ENCODE measurements at regions not wholly inside any gene's neighbourhood (a gene's known extent, or its start where the extent isn't known, plus 50 kb on each side); places are given as distances from the start of the nearest gene placed in this dataset.

DNA sequence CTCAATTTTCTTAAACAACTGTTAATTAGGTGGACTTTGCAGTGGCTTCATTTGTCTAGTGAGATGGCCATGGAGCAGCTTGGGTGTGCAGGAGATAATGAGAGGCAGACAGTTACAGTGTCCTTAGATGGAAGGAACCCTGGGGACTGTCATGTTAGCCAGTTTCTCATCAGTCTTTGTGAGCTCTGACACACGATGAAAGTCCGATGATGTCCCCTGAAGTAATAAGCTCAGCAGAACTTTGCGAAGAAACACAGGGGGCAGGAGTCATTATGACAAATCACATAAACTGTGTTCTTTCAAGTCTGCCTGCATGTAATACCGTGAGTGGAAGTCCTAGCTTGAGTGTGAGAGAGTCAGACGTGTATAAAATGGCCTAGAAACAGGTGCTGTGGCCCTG, 201.8 kb downstream of the DRD1 start:
- H3K9me3 ChIP-seq, result no peaks in the 10 kb centered on the region
- H3K27me3 ChIP-seq, result peaks cover 0 to 22% (median 0%) of the 10 kb centered on the region in 9 donors
- DNase-seq (no peak), ATAC-seq (no peak)
- H3K4me1 ChIP-seq, result peaks cover 0 to 6% (median 0%) of the 10 kb centered on the region in 12 donors
- H3K4me3 ChIP-seq, result no peak overlapping the region
- H3K27ac ChIP-seq, result no peak overlapping the region
- intact Hi-C loops (cut with DNase I), result no loop called here
- WGBS, 4 donors, result 77 to 86% (median 81%) methylated on average over 5 of the region's 5 CpGs
- no peaks in the 10 kb centered on the region for H3K36me3 ChIP-seq
- TF ChIP-seq, protein P1, sequence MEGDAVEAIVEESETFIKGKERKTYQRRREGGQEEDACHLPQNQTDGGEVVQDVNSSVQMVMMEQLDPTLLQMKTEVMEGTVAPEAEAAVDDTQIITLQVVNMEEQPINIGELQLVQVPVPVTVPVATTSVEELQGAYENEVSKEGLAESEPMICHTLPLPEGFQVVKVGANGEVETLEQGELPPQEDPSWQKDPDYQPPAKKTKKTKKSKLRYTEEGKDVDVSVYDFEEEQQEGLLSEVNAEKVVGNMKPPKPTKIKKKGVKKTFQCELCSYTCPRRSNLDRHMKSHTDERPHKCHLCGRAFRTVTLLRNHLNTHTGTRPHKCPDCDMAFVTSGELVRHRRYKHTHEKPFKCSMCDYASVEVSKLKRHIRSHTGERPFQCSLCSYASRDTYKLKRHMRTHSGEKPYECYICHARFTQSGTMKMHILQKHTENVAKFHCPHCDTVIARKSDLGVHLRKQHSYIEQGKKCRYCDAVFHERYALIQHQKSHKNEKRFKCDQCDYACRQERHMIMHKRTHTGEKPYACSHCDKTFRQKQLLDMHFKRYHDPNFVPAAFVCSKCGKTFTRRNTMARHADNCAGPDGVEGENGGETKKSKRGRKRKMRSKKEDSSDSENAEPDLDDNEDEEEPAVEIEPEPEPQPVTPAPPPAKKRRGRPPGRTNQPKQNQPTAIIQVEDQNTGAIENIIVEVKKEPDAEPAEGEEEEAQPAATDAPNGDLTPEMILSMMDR (IDR thresholded peaks at IDR 0.05), result no peak
- no peak for TF ChIP-seq POLR2A (IDR thresholded peaks at IDR 0.05)

DNA sequence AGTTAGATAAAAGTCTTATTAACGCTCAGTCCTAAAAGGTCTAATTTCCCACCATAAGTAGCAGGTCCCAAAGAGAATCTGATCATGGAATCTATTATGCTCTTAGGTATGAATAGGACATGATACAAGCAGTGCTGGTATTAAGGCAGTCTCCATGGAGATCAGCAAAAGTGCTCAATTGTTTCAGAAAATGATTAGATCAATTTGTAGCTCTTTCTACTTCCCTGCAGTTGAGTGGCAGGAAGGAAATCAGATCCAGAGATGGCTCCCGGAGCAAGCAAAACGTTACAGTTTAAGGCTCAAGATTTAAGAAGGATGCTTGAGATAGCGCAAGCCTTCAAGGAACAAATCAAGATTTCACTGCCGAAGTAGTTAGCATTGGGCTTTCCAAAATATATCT, 205.7 kb downstream of the DRD1 start:
- Histone ChIP-seq H3K4me3 (no peak overlapping the region), H3K36me3 (no peaks in the 10 kb centered on the region), H3K27me3 (peaks cover 0 to 26% (median 0%) of the 10 kb centered on the region in 9 donors), H3K9me3 (no peaks in the 10 kb centered on the region), H3K4me1 (no peaks in the 10 kb centered on the region), H3K27ac (no peak overlapping the region)
- no peak for DNase-seq
- intact Hi-C loops (cut with DNase I), result no loop called here
- 70 to 74% (median 72%) methylated on average over 5 of the region's 5 CpGs for WGBS, 4 donors
- TF ChIP-seq, protein P1 (IDR thresholded peaks at IDR 0.05), result no peak
- TF ChIP-seq POLR2A (IDR thresholded peaks at IDR 0.05), result no peak
- ATAC-seq, result no peak

DNA sequence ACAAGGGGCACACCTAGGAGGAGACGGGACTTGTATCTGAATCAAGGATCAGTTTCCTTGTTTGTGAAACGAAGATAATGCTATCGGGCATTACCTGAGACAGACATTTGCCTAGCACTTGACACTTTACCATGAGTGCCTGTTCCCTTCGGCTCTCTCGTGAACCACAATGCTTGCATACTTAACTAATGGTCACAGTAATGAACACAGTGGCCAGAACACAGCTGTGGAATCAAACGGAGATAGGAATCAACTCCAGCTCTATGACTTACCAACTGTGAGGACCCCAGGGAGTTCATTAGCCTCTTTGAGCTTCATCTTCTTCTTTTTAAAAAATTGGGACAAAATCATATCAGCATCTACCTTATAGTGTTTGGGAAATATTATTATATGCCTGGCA, 207.8 kb downstream of the DRD1 start:
- TF ChIP-seq, protein P1 (IDR thresholded peaks at IDR 0.05), result no peak
- TF ChIP-seq POLR2A (IDR thresholded peaks at IDR 0.05), result no peak
- DNase-seq (no peak), ATAC-seq (no peak)
- 73 to 79% (median 77%) methylated on average over 6 of the region's 6 CpGs for WGBS, 4 donors
- H3K9me3 ChIP-seq, result no peaks in the 10 kb centered on the region
- intact Hi-C loops (cut with DNase I), result no loop called here
- no peaks in the 10 kb centered on the region for H3K36me3 ChIP-seq
- no peak overlapping the region for H3K4me3 ChIP-seq
- H3K4me1 ChIP-seq, result no peaks in the 10 kb centered on the region
- H3K27me3 ChIP-seq, result peaks cover 0 to 35% (median 0%) of the 10 kb centered on the region in 9 donors
- H3K27ac ChIP-seq, result no peak overlapping the region

DNA sequence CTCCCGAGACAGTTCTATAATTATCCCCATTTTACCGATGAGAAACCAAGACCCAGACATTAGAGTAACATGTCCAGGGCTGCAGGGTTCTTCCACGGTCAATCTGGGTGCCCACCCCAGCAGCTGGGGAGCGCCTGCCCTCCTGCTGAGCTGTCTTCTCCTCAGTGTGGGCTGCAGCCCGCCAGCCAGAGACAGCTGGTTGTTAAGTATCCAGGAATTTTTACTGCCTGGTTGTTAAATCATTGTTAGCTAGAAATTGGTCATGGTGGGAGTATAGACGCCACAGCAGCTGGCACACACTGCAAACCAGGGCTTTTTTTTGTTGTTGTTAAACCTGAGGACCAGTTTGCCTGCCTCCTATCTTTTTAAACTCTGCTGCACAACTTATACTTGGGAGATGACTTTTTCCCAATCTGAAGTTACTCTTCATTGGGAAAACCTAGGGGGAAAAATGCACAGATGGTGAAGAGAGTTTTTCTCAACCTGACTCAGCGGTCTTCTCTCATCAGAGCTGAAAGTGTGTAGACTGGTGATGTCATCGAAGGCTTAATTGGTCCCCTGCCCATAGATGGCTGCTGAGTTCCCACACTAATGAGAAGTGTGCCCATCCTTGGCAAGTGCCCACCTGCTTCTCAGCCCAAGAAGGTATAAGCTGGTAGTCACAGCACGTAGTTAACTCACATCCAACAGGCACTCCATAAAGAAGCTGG, 208.6 kb downstream of the DRD1 start:
- Histone ChIP-seq H3K9me3 (no peaks in the 10 kb centered on the region), H3K27me3 (peaks cover 0 to 30% (median 0%) of the 10 kb centered on the region in 9 donors), H3K36me3 (no peaks in the 10 kb centered on the region), H3K4me1 (no peaks in the 10 kb centered on the region), H3K4me3 (no peak overlapping the region), H3K27ac (no peak overlapping the region)
- TF ChIP-seq, protein P1 (IDR thresholded peaks at IDR 0.05), result no peak
- TF ChIP-seq POLR2A (IDR thresholded peaks at IDR 0.05), result no peak
- intact Hi-C loops (cut with DNase I), result no loop called here
- WGBS, 4 donors, result 56 to 70% (median 64%) methylated on average over 9 of the region's 9 CpGs
- ATAC-seq, result no peak
- DNase-seq, result no peak

All from heart left ventricle (tissue), 16 donors.